Epidermal melanocyte (primary cell): ENCODE measurements at regions not wholly inside any gene's neighbourhood (a gene's known extent, or its start where the extent isn't known, plus 50 kb on each side); places are given as distances from the start of the nearest gene placed in this dataset.
A peak's percentile ranks its signal among the peaks of the same experiment; 100 is the strongest.
"Not testable (repeated sequence)": the region's sequence is repeated elsewhere in the genome, so short reads cannot be mapped to it uniquely, and the experiment has no call there.

ENCODE experiments used
- DNase-seq: peaks from one replicate; pipeline ENCODE4 v3.0.0; 2011; ENCODE audit warnings: low spot score; ENCODE audit not compliant: insufficient read length

DNA sequence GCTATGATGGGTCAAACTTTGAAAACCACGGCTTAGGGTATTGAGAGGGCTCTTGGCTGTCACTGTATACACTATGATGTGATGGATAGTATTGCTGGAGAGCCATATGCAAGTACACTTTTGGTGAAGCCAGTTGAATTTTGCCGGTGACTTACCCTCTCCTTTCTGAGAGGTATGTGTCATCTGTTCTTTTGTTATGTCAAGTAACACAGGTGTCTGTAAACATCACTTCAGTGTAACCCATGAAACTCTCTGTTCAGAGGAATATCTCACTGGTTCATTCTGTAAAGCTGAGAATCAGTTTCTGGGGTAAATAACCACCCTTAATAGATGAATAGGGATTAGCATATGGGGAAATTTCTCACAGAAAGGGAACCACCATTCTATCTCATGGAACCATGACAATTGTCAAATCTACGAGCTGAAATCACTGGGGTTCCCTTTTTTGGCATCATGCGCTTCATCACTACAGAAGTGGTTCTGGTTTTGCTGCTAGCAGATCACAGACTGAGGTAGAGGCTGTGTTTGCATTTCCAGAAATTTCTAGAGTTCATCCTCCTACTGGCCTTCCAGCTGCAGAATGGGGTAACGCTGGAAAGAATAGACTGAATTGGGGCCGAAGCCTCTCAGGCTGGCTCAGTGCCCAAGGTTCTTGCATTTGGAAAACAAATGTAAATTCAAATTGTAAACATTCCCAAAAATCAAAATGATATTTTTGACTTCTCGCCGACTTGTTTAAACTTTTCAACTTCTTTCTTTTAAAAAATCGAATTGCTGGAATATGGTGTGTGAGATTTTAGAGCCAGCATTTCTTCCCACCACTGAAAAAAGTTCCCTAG, 83.3 kb upstream of the CREB5 start:
- no peak for DNase-seq

DNA sequence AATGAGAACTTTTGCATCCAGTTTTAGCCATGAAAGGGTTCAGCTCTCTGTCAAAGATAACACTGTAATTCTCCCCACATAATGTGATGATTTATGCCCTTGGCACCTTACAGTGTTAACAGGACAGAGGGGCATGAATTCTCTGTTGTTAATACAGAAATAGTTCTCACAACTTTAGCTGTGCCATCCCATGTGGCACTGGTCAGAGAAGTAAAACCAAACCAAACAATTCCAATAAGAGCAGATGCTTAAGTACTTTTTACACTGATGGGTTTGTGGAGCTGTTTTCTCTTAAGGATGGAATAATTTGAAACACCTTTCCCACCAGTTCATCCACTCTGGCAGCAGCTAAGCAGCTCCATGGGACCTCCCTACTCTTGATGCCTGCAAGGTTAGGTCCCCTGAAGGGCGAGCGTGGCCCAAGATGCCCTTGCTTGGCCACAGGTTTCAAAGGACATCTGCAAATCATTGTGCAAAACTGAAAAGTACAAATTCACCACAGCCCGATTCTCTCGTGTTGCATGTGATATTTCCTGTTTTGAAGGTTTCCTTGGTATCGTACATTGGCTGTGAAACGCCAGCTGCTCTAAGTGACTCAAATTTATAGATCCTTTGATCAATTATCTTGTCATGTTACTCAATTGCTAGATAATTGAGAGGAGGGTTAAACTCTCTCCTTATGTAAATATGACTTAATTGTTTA, 82.5 kb upstream of the CREB5 start:
- no peak for DNase-seq

GRCh38 chr7:28330384-28331070, 81.8 kb upstream of the CREB5 start:
- no peak for DNase-seq

- DNase-seq: no peak
Observed at GRCh38 chr7:28332046-28332445, 80.3 kb upstream of the CREB5 start.

DNA sequence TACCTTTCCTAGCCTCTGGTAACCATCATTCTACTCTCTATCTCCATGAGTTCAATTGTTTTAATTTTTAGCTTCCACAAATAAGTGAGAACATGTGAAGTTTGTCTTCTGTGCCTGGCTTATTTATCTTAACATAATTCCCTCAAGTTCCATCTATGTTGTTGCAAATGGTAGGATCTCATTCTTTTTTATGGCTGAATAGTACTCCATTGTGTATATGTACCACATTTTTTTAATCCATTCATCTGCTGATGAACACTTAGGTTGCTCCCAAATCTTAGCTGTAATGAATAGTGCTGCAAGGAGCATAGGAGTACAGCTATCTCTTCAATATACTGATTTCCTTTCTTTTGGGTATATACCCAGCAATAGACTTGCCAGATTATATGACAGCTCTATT, 78.8 kb upstream of the CREB5 start:
- not testable (repeated sequence) for DNase-seq

DNA sequence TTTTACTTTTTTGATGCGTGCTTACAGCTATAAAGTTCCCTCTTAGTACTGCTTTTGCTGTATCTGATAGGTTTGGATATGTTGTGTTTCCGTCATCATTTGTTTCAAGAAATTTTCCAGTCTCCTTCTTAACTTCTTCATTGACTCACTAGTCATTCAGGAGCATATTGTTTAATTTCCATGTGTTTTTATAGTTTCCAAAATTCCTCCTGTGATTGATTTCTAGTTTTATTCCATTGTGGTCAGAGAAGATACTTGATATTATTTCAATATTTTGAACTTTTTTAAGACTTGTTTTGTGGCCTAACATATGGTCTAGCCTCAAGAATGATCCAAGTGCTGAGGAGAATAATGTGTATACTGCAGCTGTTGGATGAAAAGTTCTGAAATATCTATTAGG, 75.5 kb upstream of the CREB5 start:
- no peak for DNase-seq

- no peak for DNase-seq
Observed at GRCh38 chr7:28338041-28338440, 74.3 kb upstream of the CREB5 start.

DNA sequence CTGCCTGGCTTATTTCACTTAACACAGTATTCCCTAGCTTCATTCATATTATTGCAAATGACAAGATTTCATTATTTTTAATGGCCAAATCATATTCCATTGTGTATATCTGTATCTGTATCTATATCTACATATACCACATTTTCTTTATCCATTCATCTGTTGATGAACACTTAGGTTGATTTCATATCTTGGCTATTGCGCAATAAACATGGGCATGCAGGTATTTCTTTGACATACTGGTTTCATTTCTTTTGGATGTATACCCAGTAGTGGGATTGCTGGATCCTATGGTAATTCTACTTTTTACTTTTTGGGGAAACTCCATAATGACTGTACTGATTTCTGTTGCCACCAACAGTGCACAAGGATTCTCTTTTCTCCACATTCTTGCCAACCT, 68.9 kb upstream of the CREB5 start:
- DNase-seq: no peak

GRCh38 chr7:28346256-28346655, 66.1 kb upstream of the CREB5 start:
- DNase-seq: no peak

GRCh38 chr7:28346676-28347363, 65.5 kb upstream of the CREB5 start:
- no peak for DNase-seq

GRCh38 chr7:28347475-28348318, 64.6 kb upstream of the CREB5 start:
- DNase-seq: no peak

- DNase-seq: no peak
Observed at GRCh38 chr7:28348636-28349035, 63.7 kb upstream of the CREB5 start.

GRCh38 chr7:28349637-28350036, 62.7 kb upstream of the CREB5 start:
- DNase-seq: no peak

- DNase-seq: no peak
Observed at GRCh38 chr7:28350662-28351061, 61.7 kb upstream of the CREB5 start.

- no peak for DNase-seq
Observed at GRCh38 chr7:28351450-28351849, 60.9 kb upstream of the CREB5 start.

DNA sequence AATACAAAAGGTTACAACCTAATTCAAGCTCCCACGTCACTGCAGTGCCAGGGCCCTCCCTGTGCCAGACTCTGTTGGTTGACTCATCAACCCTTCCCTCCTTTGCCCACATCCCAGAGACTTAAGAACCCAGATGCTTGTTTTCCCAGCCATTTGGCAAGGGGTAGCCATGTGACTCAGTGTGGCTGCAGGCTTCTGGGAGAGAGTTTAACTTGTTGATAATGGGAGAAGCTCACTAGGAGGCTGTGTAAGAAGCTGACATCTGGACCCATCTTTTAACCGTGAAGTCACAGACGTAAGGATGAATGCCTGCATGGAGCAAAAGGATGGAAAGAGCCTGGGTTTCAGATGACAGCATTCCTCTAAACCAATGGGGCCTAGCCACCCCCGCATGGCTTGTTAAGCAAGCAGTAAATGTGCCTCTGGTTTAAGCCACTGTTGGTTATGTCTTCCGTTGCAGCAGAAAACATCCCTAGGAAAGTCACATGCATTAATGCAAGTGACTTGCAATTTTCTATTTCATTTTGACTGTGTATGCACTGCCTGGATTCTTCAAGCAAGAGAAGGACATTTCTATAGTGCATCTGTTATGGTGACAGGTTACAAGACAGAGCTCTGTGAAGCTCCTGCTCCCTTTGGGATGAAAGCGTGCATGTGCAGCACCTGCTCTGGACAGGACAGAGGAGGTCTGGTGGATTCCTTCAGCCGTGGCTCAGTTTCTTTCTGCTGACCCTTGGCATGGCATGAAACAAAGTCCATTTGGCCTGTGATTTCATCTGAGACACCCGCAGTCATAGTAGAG, 57.5 kb upstream of the CREB5 start:
- no peak for DNase-seq

GRCh38 chr7:28355635-28356319, 56.5 kb upstream of the CREB5 start:
- no peak for DNase-seq

- DNase-seq: no peak
Observed at GRCh38 chr7:28356619-28357018, 55.7 kb upstream of the CREB5 start.

- DNase-seq: peak; percentile 48
Observed at GRCh38 chr7:28358423-28358868, 53.9 kb upstream of the CREB5 start.
